ENCODE measurements at regions not wholly inside any gene's neighbourhood (a gene's known extent, or its start where the extent isn't known, plus 50 kb on each side); places are given as distances from the start of the nearest gene placed in this dataset.
"Not testable (repeated sequence)": the region's sequence is repeated elsewhere in the genome, so short reads cannot be mapped to it uniquely, and the experiment has no call there.

- DNase-seq (ENCODE audit: low spot score): not testable (repeated sequence)
Observed at GRCh38 chr1:221262677-221263076, 383.4 kb downstream of the HLX start.

GRCh38 chr1:221263831-221264767 lies 384.9 kb downstream of the HLX start:
- DNase-seq (ENCODE audit: low spot score): peak; percentile 66

GRCh38 chr1:221264848-221265247 lies 385.6 kb downstream of the HLX start:
- no peak for DNase-seq (ENCODE audit: low spot score)

DNA sequence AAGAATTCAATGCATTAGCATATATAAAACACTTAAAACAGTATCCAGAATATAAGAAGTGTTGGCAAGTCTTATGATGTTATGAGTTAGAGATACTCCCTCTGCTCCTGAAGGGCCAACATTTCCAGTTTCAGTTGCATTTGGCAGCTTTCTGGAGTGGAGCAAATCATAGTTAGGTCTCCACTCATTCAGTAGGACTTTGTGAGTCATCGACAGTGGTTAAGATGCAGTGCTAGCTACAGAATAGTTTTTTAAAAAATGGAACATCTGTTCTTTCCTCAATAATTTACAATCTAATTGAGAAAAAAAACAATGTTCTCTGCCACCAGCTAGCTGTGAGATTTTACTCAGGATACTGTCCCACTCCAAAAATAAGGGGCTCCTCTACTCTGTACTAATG lies 389.1 kb downstream of the HLX start:
- peak; percentile 86 for DNase-seq (ENCODE audit: low spot score)

DNA sequence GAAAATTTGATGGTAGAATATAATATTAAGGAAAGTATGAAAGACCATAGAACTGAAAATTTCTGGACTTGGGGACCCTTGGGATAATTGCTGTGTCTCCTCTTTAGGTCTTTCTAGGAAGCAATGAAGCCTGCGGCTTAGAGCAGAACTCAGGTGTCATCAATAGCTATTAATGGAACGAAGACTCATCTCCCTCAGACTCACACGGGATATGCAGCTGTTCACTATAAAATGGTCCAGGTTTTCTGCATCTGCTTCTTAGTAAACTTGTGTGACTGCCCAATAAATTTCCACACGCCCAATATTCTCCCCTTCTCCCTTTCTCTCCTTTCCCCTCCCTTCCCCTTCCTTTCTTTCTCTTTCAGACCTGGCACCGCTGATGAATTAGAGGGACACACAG lies 392.5 kb downstream of the HLX start:
- DNase-seq (ENCODE audit: low spot score): no peak

DNA sequence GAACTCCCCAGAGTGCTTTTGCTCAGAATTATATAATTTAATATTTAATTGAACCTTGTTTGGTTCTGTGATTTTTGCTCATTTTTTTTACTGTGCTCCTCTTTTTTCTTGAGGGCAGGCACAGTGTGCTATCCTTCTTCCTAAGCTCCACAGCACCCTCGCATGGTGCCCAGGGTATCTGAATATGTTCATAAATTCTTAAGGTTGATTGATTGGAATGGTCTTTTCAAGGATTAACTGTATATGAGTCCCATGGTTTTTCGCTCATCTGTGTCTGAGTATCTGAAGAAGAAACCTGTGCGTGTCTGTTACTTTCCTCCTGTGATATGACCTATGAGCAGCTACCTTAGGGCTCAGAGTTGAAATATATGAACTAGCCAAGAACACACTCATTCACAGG lies 393.7 kb downstream of the HLX start:
- DNase-seq (ENCODE audit: low spot score): no peak

DNA sequence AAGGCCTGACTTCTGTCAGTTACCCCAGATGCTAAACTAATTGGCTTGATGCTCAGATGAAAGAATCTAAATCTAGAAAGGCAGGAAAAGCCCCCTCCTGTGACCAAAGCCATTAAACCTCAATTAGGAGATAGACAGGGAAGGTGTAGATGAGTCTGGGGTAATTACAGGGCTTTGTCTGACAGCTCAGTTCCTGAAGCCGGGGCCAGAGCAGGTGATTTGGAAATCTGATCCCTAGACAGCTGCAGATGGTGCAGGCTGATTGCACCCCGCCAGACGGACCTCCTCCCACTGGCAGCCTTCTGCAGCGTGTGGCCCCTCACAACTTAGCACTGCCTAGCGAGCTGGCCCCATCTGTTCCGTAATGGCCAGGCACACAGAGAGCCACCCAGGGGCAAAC lies 395.1 kb downstream of the HLX start:
- no peak for DNase-seq (ENCODE audit: low spot score)

- no peak for DNase-seq (ENCODE audit: low spot score)
Observed at GRCh38 chr1:221276896-221277409, 397.7 kb downstream of the HLX start.

DNA sequence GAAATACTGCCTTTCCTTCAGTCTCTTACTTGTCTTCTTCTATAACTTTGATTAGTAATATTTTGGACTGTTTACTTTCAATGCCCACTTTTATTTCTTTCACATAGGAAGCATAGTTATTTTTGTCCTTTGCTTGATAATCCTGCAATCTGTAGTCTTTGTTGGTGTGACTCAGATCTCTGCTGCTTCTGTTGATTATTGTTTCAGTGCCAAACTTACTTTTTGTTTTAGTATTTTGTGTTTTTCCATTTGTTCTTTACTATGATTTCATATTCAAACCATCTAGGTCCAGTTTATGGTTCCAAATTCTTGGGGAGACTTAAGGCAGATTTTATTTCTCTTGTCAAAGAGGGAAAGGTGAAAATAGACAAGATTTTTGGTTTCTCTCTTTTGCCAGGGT lies 399.9 kb downstream of the HLX start:
- DNase-seq (ENCODE audit: low spot score): peak; percentile 24

GRCh38 chr1:221283532-221283931 lies 404.3 kb downstream of the HLX start:
- DNase-seq (ENCODE audit: low spot score): no peak

DNA sequence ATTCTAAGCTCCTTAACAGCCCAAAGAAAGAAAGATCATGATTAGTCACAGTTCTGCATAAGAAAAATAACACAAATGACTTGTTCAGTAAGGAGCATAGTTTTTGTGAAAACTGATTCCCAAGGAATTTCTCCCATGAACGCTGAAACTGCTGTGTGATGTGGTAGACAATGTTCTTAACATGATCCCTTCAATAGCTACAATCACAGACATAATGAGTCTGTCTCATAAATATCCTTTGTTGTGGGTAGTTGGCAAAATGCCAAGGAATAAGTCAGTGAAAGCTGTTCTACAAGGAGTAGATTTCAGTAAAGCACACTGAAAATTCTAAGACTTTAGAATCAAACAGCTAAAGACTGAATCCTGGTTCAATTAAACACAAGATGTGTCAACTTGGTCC lies 404.8 kb downstream of the HLX start:
- DNase-seq (ENCODE audit: low spot score): peak; percentile 37

DNA sequence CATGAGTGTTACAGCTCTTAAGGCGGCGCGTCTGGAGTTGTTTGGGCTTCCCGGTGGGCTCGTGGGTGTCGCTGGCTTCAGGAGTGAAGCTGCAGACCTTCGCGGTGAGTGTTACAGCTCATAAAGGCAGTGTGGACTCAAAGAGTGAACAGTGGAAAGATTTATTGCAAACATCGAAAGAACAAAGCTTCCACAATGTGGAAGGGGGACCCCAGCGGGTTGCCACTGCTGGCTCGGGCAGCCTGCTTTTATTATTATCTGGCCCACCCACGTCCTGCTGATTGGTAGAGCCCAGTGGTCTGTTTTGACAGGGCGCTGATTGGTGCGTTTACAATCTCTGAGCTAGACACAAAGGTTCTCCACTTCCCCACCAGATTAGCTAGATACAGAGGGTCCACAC lies 405.7 kb downstream of the HLX start:
- DNase-seq (ENCODE audit: low spot score): not testable (repeated sequence)

DNA sequence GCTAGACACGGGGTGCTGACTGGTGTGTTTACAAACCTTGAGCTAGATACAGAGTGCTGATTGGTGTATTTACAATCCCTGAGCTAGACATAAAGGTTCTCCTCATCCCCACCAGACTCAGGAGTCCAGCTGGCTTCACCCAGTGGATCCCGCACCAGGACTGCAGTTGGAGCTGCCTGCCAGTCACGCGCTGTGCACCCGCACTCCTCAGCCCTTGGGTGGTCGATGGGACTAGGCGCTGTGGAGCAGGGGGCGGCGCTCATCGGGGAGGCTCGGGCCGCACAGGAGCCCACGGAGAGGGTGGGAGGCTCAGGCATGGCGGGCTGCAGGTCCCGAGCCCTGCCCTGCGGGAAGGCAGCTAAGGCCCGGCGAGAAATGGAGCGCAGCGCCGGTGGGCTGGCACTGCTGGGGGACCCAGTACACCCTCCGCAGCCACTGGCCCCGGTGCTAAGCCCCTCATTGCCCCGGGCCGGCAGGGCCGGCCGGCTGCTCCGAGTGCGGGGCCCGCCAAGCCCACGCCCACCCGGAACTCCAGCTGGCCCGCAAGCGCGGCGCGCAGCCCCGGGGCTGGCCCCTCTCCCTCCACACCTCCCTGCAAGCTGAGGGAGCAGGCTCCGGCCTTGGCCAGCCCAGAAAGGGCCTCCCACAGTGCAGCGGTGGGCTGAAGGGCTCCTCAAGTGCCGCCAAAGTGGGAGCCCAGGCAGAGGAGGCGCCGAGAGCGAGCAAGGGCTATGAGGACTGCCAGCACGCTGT lies 406.4 kb downstream of the HLX start:
- DNase-seq (ENCODE audit: low spot score): not testable (repeated sequence)

DNA sequence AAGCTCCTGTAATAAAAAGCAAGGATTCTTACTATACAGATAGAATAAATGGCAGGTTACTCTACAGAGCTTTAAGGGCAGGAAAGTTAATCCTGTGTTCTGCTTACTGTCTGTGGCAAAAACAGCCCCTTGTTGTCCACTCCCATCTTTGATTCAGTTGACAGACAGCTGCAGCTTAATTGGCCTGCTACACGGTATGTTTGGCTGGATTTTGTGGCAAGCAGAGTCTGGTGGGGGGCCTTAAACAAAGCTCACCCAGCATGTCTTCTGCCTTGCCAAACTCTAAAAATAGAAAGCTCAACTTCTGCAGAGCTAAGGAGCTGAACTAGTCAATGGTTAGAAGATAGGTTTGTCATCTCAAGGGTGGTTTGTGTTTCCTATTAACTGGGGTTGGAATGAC lies 407.2 kb downstream of the HLX start:
- DNase-seq (ENCODE audit: low spot score): no peak

GRCh38 chr1:221289103-221289502 lies 409.9 kb downstream of the HLX start:
- DNase-seq (ENCODE audit: low spot score): no peak

DNA sequence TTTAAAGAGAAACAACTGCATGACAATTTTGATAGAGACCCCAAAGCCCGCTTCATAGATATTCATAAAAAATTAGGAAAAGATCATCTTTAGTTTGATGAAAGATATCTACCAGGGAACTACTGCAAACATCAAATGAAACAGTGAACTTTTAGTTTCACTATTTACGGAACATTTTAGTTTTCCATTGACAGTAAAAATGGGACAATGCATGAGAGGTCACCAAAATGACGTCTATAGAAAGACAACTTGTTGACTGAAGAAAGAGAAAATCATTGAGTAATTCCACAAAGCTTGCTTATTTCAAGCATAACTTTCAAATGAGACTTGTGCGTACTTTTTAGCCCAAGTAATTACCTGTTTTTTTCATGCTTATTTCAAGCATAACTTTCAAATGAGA lies 411.4 kb downstream of the HLX start:
- no peak for DNase-seq (ENCODE audit: low spot score)

DNA sequence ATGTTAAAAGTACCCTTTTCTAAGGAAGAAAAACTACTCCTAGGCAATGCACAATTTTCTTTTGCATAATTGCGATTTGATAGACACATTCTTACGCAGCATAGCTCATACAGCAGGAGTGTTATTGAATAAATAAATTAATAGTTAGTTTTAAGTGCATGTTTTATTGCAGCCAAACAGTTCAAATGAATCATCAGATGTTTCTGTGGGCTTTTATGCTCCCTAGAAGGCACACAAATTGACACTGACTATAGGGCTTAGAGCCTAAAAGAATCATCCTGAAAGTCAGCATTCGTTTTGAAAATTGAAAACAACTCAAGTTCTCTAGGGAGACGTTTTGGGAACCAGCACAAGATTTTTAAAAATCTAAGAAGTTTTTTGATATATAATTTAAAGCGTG lies 411.9 kb downstream of the HLX start:
- no peak for DNase-seq (ENCODE audit: low spot score)

DNA sequence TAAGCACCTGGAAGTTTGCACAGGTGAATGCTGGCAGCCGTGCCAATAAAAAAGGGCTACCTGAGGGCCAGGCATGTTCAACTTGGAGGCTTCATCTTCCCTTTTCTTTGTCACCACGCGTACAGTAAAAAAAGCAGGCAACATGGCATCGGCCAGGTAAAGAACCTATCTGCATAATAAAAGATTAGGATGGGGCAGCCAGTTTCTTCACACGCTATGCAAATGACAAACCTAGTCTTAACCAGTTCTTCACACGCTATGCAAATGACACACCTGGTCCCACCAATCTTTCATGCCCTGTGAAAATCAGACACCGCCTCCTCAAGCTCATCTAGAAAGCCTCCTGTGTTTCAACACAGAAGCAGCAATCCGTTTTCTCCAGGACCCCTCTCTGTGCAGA lies 413.4 kb downstream of the HLX start:
- DNase-seq (ENCODE audit: low spot score): no peak

DNA sequence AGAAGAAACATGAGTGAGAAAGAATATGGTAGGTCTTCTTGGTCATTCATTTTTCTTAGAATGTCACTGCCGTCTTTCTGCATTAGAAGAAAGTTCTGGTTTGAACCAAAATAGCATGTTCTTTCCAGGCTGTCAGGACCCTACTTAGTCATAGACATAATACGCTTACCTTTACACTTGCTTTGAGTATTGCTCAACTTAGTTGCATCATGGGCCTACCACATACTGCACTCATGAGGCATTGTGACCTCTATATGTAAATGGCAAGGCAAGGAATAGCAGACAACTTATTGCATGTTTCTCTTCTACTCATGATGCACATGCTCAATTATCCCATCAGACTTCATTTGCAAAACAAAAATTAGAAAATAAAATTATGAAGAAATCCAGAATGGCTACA lies 415.0 kb downstream of the HLX start:
- no peak for DNase-seq (ENCODE audit: low spot score)

- no peak for DNase-seq (ENCODE audit: low spot score)
Observed at GRCh38 chr1:221302357-221302756, 423.1 kb downstream of the HLX start.

DNA sequence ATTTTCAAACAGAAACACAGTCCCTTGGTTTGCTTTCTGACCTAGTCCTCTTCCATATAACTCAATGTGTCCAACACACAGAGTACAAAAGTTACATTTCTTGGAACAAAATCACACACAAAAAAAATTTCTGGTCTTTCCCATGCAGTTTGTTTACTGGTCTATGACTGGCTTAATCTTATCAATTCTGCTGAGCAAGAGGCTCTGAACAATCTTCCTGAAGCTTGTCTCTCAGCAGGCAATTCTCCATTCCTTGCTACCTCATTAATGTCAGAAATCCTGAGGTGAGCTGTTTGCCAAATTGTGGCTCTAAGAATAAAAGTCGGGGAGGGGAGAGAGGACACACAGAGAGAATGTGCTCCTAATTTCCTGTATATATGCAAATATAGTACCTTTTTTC lies 423.6 kb downstream of the HLX start:
- DNase-seq (ENCODE audit: low spot score): no peak

DNA sequence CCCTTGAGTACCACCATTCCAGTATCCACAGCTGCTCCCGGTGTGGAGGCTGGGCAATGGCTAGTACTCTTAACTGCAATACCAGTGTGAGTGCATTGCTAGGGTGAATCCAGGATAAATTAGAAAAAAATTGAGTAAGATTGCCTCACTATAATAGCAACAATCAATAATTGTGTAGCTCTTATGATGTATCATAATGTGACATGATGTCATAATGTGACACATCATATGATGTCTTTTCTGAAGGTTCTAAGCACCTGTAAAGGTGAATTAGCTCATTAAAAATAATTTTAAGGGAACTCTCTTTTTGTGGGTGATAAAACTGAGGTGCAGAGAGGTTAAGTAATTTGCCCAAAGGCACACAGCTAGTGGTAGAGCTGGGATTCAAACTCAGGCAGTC lies 424.4 kb downstream of the HLX start:
- no peak for DNase-seq (ENCODE audit: low spot score)

GRCh38 chr1:221306239-221306638 lies 427.0 kb downstream of the HLX start:
- DNase-seq (ENCODE audit: low spot score): no peak

Data from GM03348 (cell line).